ENCODE measurements at regions not wholly inside any gene's neighbourhood (a gene's known extent, or its start where the extent isn't known, plus 50 kb on each side); places are given as distances from the start of the nearest gene placed in this dataset.

DNA sequence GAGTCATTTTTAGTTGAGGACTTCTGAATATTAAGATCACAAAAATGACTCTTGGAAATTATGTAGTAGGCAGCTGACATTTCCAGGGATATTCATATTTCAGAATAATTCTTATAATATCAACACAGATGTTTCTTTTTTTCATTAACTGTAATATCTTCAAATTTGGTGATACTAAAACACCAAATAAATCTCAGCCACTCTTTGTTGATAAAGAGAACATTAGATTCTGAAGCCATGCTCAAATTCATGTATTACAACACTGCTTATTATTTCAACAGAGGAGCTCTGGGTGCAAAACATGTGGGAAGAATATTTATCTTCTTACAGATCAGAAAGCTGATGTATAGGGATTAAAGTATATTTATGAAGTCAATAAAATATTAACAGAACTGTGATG, 355.4 kb downstream of the CRPPA start:
- no peaks in the 10 kb centered on the region for H3K79me2 ChIP-seq (ENCODE audit: low read length)

DNA sequence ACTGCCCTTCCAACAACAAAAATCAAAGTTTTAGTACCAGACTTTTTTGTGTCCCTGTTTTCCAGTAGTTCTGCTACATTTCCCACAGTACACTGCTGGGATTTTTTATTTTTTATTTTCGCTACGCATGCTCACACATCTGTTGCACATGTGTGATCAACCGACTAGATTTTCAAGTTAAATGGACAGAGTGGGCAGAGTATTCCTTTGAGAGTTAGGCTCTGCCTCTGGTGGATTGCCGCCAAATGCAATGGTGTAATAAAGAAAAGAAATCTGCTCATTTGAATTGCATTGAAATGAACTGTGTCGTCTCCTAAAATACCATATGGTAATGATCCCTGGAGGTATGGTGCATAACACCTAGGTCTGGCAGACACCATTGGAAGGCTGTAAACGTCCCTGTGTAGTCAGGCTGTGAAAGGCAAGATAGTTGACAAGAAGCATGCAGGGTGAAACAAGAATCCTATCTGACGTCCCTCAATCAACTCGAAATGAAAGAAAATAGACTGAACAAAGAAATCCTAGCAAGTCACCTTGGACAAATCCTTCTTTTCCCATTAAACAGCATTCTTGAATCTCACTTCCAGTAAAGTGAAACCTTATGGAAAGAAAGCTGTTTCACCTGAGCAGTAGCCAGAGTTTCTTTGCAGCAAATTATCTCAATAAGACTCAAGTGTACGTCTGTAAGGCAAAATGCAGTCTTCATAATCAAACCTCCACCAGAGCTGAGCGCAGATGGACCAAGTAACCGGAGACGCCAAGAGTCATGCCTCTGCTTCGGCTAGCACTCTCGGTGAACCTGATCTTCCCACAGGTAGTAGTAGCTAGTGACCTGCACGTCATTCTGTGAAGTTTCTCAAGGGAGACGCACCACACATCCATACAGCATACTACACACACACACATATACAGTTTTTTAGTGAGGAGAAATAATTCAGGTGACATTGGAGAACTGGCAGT, 357.3 kb downstream of the CRPPA start:
- no peak overlapping the region for H3K27ac ChIP-seq (ENCODE audit: low read length)

More for the DNA sequence above, 355.4 kb downstream of the CRPPA start:
- Histone ChIP-seq H3K9ac (ENCODE audit: low read length) (no peak overlapping the region), H3K27me3 (ENCODE audit: low read length) (no peaks in the 10 kb centered on the region), H3K27ac (ENCODE audit: low read length) (no peak overlapping the region), H3K4me2 (ENCODE audit: low read depth, low read length, poor library complexity, severe bottlenecking) (no peak overlapping the region), H3K4me1 (ENCODE audit: low read length) (no peaks in the 10 kb centered on the region), H2AFZ (ENCODE audit: low read length) (no peak overlapping the region), H3K4me3 (ENCODE audit: low read length) (no peak overlapping the region), H3K36me3 (ENCODE audit: insufficient read depth, low read length) (no peaks in the 10 kb centered on the region), H4K20me1 (ENCODE audit: insufficient read depth, low read depth, low read length) (no peaks in the 10 kb centered on the region), H3K9me2 (replicated peaks; ENCODE audit: insufficient read depth, low read length) (no peaks in the 10 kb centered on the region), H3K9me3 (ENCODE audit: low read length) (no peaks in the 10 kb centered on the region)
- no peak for DNase-seq

DNA sequence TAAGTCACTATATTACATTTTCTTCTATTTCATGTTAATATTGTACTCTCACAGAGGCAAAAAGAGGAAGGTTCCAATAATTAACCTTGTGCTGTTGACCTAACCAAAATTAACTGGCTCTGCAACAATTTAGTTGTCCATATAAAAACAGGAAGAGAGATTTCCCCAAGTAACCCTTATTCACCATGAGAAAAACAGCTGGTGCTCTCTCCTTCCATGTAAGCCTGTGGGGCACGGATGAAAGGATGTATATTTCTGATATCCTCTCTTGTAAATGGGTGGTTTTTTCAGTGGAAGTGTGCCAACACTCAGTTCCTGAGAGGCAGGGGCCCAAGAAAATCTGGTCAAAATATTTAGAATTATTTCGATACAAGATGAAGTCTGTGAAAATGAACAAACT, 358.1 kb downstream of the CRPPA start:
- no peak overlapping the region for H2AFZ ChIP-seq (ENCODE audit: low read length)
- H3K4me2 ChIP-seq (ENCODE audit: low read depth, low read length, poor library complexity, severe bottlenecking) = no peak overlapping the region
- no peak overlapping the region for H3K4me3 ChIP-seq (ENCODE audit: low read length)
- no peaks in the 10 kb centered on the region for H3K4me1 ChIP-seq (ENCODE audit: low read length)
- no peak overlapping the region for H3K9ac ChIP-seq (ENCODE audit: low read length)
- no peaks in the 10 kb centered on the region for H3K9me2 ChIP-seq (replicated peaks; ENCODE audit: insufficient read depth, low read length)
- no peaks in the 10 kb centered on the region for H3K27me3 ChIP-seq (ENCODE audit: low read length)
- H3K27ac ChIP-seq (ENCODE audit: low read length) = no peak overlapping the region
- DNase-seq = no peak
- no peaks in the 10 kb centered on the region for H3K79me2 ChIP-seq (ENCODE audit: low read length)
- H4K20me1 ChIP-seq (ENCODE audit: insufficient read depth, low read depth, low read length) = no peaks in the 10 kb centered on the region
- H3K36me3 ChIP-seq (ENCODE audit: insufficient read depth, low read length) = no peaks in the 10 kb centered on the region
- H3K9me3 ChIP-seq (ENCODE audit: low read length) = no peaks in the 10 kb centered on the region

More for the DNA sequence above, 357.3 kb downstream of the CRPPA start:
- no peaks in the 10 kb centered on the region for H3K9me3 ChIP-seq (ENCODE audit: low read length)
- H3K9me2 ChIP-seq (replicated peaks; ENCODE audit: insufficient read depth, low read length) = no peaks in the 10 kb centered on the region
- H3K4me1 ChIP-seq (ENCODE audit: low read length) = no peaks in the 10 kb centered on the region
- no peaks in the 10 kb centered on the region for H3K36me3 ChIP-seq (ENCODE audit: insufficient read depth, low read length)
- no peak overlapping the region for H2AFZ ChIP-seq (ENCODE audit: low read length)
- no peaks in the 10 kb centered on the region for H3K79me2 ChIP-seq (ENCODE audit: low read length)
- H3K9ac ChIP-seq (ENCODE audit: low read length) = no peak overlapping the region
- DNase-seq = no peak
- no peaks in the 10 kb centered on the region for H3K27me3 ChIP-seq (ENCODE audit: low read length)
- H3K4me2 ChIP-seq (ENCODE audit: low read depth, low read length, poor library complexity, severe bottlenecking) = no peak overlapping the region
- no peaks in the 10 kb centered on the region for H4K20me1 ChIP-seq (ENCODE audit: insufficient read depth, low read depth, low read length)
- H3K4me3 ChIP-seq (ENCODE audit: low read length) = no peak overlapping the region

DNA sequence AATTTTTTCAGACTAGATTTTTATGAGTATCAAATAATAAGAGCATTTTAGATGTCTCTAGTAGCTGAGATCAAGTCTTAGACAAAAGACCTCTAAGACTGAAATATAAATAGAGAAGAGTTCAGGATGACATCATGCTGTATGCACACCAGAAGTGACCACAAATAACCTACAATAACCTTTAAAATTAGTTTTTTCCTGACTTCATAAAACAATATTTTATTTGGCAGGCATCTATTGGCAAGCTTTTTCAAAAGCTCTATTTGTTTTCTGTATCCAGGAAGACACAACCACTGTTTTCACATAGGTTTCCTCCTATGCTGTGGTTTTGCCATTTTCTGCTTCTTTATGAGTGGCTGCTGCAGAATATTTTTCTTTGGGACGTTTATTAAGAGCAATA, 359.1 kb downstream of the CRPPA start:
- Histone ChIP-seq H4K20me1 (ENCODE audit: insufficient read depth, low read depth, low read length) (no peaks in the 10 kb centered on the region), H3K27me3 (ENCODE audit: low read length) (no peaks in the 10 kb centered on the region), H3K4me3 (ENCODE audit: low read length) (no peak overlapping the region), H3K4me2 (ENCODE audit: low read depth, low read length, poor library complexity, severe bottlenecking) (no peak overlapping the region), H3K9me2 (replicated peaks; ENCODE audit: insufficient read depth, low read length) (no peaks in the 10 kb centered on the region), H3K9ac (ENCODE audit: low read length) (no peak overlapping the region), H3K27ac (ENCODE audit: low read length) (no peak overlapping the region), H2AFZ (ENCODE audit: low read length) (no peak overlapping the region), H3K79me2 (ENCODE audit: low read length) (no peaks in the 10 kb centered on the region), H3K9me3 (ENCODE audit: low read length) (no peaks in the 10 kb centered on the region), H3K4me1 (ENCODE audit: low read length) (no peaks in the 10 kb centered on the region), H3K36me3 (ENCODE audit: insufficient read depth, low read length) (no peaks in the 10 kb centered on the region)
- DNase-seq = no peak

DNA sequence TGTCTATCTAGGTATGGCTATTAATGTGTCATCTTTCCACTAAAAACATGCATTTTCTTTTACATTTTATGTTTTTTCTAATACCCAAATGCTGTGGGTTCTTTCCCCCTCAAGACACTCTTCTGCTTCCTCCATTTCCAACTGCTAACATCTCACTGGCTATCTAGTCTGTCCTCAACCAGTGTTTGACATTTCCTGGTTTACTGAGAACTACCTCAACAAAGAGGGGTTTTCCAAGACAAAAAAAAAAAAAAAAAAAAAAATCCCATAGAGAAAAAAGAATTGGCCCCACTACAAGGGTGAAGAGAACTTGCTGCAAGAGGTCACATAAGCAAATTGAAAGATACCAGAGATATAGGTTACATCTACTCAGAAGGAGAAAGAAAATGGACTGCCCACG, 359.7 kb downstream of the CRPPA start:
- no peaks in the 10 kb centered on the region for H3K27me3 ChIP-seq (ENCODE audit: low read length)
- no peak overlapping the region for H2AFZ ChIP-seq (ENCODE audit: low read length)
- no peak for DNase-seq
- H3K9me2 ChIP-seq (replicated peaks; ENCODE audit: insufficient read depth, low read length) = no peaks in the 10 kb centered on the region
- H3K9me3 ChIP-seq (ENCODE audit: low read length) = no peaks in the 10 kb centered on the region
- no peaks in the 10 kb centered on the region for H3K79me2 ChIP-seq (ENCODE audit: low read length)
- H3K36me3 ChIP-seq (ENCODE audit: insufficient read depth, low read length) = no peaks in the 10 kb centered on the region
- no peak overlapping the region for H3K27ac ChIP-seq (ENCODE audit: low read length)
- H3K9ac ChIP-seq (ENCODE audit: low read length) = no peak overlapping the region
- H4K20me1 ChIP-seq (ENCODE audit: insufficient read depth, low read depth, low read length) = no peaks in the 10 kb centered on the region
- no peaks in the 10 kb centered on the region for H3K4me1 ChIP-seq (ENCODE audit: low read length)
- H3K4me2 ChIP-seq (ENCODE audit: low read depth, low read length, poor library complexity, severe bottlenecking) = no peak overlapping the region
- no peak overlapping the region for H3K4me3 ChIP-seq (ENCODE audit: low read length)

DNA sequence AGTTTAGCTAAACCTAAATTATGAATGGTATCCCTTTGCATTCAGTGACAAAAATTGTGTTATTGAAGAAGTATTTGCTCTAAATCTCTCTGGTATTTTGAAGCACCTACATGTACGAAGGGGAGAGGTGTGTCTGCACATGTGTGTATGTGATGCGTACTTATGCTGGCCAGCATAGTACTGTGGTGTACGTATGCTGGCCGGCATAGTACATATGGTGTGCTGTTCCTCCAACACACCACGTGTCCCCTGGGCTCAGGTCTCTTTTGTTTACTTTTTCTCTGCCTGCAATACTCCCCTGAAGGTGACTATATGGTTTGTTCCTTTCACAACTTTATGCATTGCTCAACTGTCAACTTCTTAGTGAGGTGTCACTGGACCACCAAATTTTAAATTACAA, 360.3 kb downstream of the CRPPA start:
- Histone ChIP-seq H3K9ac (ENCODE audit: low read length) (no peak overlapping the region), H3K4me3 (ENCODE audit: low read length) (no peak overlapping the region), H3K27me3 (ENCODE audit: low read length) (no peaks in the 10 kb centered on the region)

DNA sequence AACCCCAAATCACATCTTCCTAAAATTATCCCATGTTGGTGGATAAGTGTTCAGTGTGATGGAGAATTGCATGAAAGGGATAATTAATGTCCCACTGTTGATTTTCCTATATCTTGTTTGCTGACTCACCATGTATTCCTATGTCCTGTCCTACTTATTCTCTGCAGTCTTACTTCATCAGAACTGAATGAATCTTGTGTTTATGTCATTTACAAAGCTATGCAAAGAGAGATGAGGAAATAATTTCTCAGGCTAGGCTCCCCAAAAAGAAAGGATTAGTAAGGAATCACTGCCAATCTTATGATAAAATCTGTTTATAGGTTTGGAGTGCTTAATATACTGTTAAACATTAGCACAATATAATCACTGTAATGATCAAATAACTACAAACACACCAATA, 360.8 kb downstream of the CRPPA start:
- no peak overlapping the region for H3K4me2 ChIP-seq (ENCODE audit: low read depth, low read length, poor library complexity, severe bottlenecking)
- H2AFZ ChIP-seq (ENCODE audit: low read length) = no peak overlapping the region

More for the DNA sequence above, 360.3 kb downstream of the CRPPA start:
- H3K9me3 ChIP-seq (ENCODE audit: low read length) = no peaks in the 10 kb centered on the region
- no peaks in the 10 kb centered on the region for H3K4me1 ChIP-seq (ENCODE audit: low read length)
- DNase-seq = no peak
- no peaks in the 10 kb centered on the region for H3K36me3 ChIP-seq (ENCODE audit: insufficient read depth, low read length)
- H2AFZ ChIP-seq (ENCODE audit: low read length) = no peak overlapping the region
- no peak overlapping the region for H3K4me2 ChIP-seq (ENCODE audit: low read depth, low read length, poor library complexity, severe bottlenecking)
- no peaks in the 10 kb centered on the region for H3K79me2 ChIP-seq (ENCODE audit: low read length)
- no peaks in the 10 kb centered on the region for H4K20me1 ChIP-seq (ENCODE audit: insufficient read depth, low read depth, low read length)
- H3K27ac ChIP-seq (ENCODE audit: low read length) = no peak overlapping the region
- H3K9me2 ChIP-seq (replicated peaks; ENCODE audit: insufficient read depth, low read length) = no peaks in the 10 kb centered on the region

DNA sequence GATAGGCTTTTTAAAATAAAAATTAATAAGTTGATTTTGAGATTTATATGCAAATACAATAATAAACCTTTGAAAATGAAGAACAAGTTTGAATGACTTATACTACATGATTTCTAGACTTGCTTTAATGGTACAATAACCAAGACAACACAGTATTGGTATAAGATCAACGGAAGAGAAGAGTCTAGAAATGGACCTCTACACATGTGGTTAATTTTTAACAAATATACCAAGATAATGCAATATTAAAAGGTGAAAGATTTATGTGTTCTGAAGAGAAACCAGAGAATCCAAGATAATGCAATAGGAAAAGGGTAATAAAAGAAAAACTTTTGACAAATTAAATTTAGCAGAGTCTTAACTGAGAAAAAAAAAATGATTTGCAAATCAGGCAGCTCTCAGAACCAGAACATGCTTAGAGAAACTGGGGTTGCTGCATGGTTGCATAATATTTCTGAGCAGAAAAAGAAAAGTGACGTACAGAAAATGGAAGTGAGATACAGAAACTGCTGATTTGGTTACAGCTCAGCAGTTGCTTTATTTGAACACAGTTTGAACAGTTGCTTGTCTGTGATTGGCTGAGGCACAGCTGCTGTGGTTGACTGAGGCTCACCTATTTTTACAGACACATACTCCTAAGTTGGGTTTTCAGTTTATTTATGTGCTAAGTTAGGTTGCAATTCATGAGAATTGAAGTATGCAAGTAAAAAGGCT, 365.9 kb downstream of the CRPPA start:
- no peak overlapping the region for H3K4me3 ChIP-seq (ENCODE audit: low read length)
- no peaks in the 10 kb centered on the region for H3K9me2 ChIP-seq (replicated peaks; ENCODE audit: insufficient read depth, low read length)
- H3K27ac ChIP-seq (ENCODE audit: low read length) = no peak overlapping the region
- H2AFZ ChIP-seq (ENCODE audit: low read length) = no peak overlapping the region
- H4K20me1 ChIP-seq (ENCODE audit: insufficient read depth, low read depth, low read length) = no peaks in the 10 kb centered on the region
- H3K36me3 ChIP-seq (ENCODE audit: insufficient read depth, low read length) = no peaks in the 10 kb centered on the region
- no peaks in the 10 kb centered on the region; the same call in 1 of the 2 replicates for H3K9me3 ChIP-seq (ENCODE audit: low read length)
- no peak for DNase-seq
- 0 out of 2 replicates have a peak, but pooled peaks cover 2% of the 10 kb centered on the region for H3K4me1 ChIP-seq (ENCODE audit: low read length)
- H3K27me3 ChIP-seq (ENCODE audit: low read length) = no peaks in the 10 kb centered on the region
- no peaks in the 10 kb centered on the region for H3K79me2 ChIP-seq (ENCODE audit: low read length)
- no peak overlapping the region for H3K9ac ChIP-seq (ENCODE audit: low read length)
- H3K4me2 ChIP-seq (ENCODE audit: low read depth, low read length, poor library complexity, severe bottlenecking) = no peak overlapping the region

More for the DNA sequence above, 360.8 kb downstream of the CRPPA start:
- Histone ChIP-seq H3K9me2 (replicated peaks; ENCODE audit: insufficient read depth, low read length) (no peaks in the 10 kb centered on the region), H3K36me3 (ENCODE audit: insufficient read depth, low read length) (no peaks in the 10 kb centered on the region), H3K27me3 (ENCODE audit: low read length) (no peaks in the 10 kb centered on the region), H4K20me1 (ENCODE audit: insufficient read depth, low read depth, low read length) (no peaks in the 10 kb centered on the region), H3K4me3 (ENCODE audit: low read length) (no peak overlapping the region), H3K9me3 (ENCODE audit: low read length) (no peaks in the 10 kb centered on the region; the same call in 1 of the 2 replicates), H3K79me2 (ENCODE audit: low read length) (no peaks in the 10 kb centered on the region), H3K9ac (ENCODE audit: low read length) (no peak overlapping the region), H3K27ac (ENCODE audit: low read length) (no peak overlapping the region), H3K4me1 (ENCODE audit: low read length) (0 out of 2 replicates have a peak, but pooled peaks cover 1% of the 10 kb centered on the region)
- no peak for DNase-seq

Measured in Karpas-422 (cell line).